ENCODE measurements at regions not wholly inside any gene's neighbourhood (a gene's known extent, or its start where the extent isn't known, plus 50 kb on each side); places are given as distances from the start of the nearest gene placed in this dataset.

- DNase-seq = no peak
These were observed 50.5 kb upstream of the GUCY1A1 start for GRCh38 chr4:155616117-155616516.

GRCh38 chr4:155615081-155615887 lies 51.4 kb upstream of the GUCY1A1 start:
- no peak for DNase-seq

- DNase-seq = no peak
These were observed 52.4 kb upstream of the GUCY1A1 start for GRCh38 chr4:155614111-155614762.

GRCh38 chr4:155612074-155612473 lies 54.6 kb upstream of the GUCY1A1 start:
- no peak for DNase-seq

GRCh38 chr4:155611501-155611900 lies 55.1 kb upstream of the GUCY1A1 start:
- DNase-seq = no peak

GRCh38 chr4:155610143-155610542 lies 56.5 kb upstream of the GUCY1A1 start:
- no peak for DNase-seq

- no peak for DNase-seq
These were observed 57.1 kb upstream of the GUCY1A1 start for GRCh38 chr4:155609455-155610059.

GRCh38 chr4:155608225-155608885 lies 58.3 kb upstream of the GUCY1A1 start:
- no peak for DNase-seq

GRCh38 chr4:155607481-155607880 lies 59.2 kb upstream of the GUCY1A1 start:
- no peak for DNase-seq

GRCh38 chr4:155604718-155605626 lies 61.7 kb upstream of the GUCY1A1 start:
- DNase-seq = no peak

GRCh38 chr4:155603360-155603891 lies 63.2 kb upstream of the GUCY1A1 start:
- DNase-seq = no peak

GRCh38 chr4:155602351-155603140 lies 64.1 kb upstream of the GUCY1A1 start:
- no peak for DNase-seq

- DNase-seq = no peak
These were observed 66.4 kb upstream of the GUCY1A1 start for GRCh38 chr4:155600244-155600643.

GRCh38 chr4:155599596-155599995 lies 67.1 kb upstream of the GUCY1A1 start:
- DNase-seq = no peak

- no peak for DNase-seq
These were observed 67.6 kb upstream of the GUCY1A1 start for GRCh38 chr4:155599085-155599484.

- DNase-seq = no peak
These were observed 68.7 kb upstream of the GUCY1A1 start for GRCh38 chr4:155597933-155598451.

GRCh38 chr4:155597281-155597680 lies 69.4 kb upstream of the GUCY1A1 start:
- no peak for DNase-seq

- no peak for DNase-seq
These were observed 72.9 kb upstream of the GUCY1A1 start for GRCh38 chr4:155593793-155594192.

- DNase-seq = no peak
These were observed 73.7 kb upstream of the GUCY1A1 start for GRCh38 chr4:155592938-155593297.

GRCh38 chr4:155592179-155592937 lies 74.3 kb upstream of the GUCY1A1 start:
- DNase-seq = no peak

All from activated CD4-positive, alpha-beta T cell treated with anti-CD3 and anti-CD28 coated beads, Interleukin-2, amount 50 U/mL, for 4 hours (primary cell).